Common myeloid progenitor, CD34-positive (primary cell): ENCODE measurements at regions not wholly inside any gene's neighbourhood (a gene's known extent, or its start where the extent isn't known, plus 50 kb on each side); places are given as distances from the start of the nearest gene placed in this dataset.

Experiments
- CTCF ChIA-PET: fragments of 350-600 bp; sonication (Branson Sonifier 250); formaldehyde crosslinking; loops from one replicate; lab custom pipeline; 2021; ENCODE audit warnings: antibody characterized with exemption; lab: Charles Lee
- POLR2A ChIA-PET: fragments of 350-600 bp; sonication (Branson Sonifier 250); formaldehyde crosslinking; loops from one replicate; lab custom pipeline; 2021; ENCODE audit warnings: antibody characterized with exemption; lab: Charles Lee
- DNase-seq, 3 donors: peaks; one replicate each; pipeline versions ENCODE4 v3.0.0 to v3.0.0-alpha.2; 2013
- H3K27ac ChIP-seq, 2 experiments: 1 replicate in 1 of 2; 2 replicates in 1 of 2; pipeline ENCODE4 v1.7.0; 2013; ENCODE audit warnings: inconsistent platforms in 2 of 2, low read length in 2 of 2, mild to moderate bottlenecking in 2 of 2, low read depth in 1 of 2, moderate library complexity in 1 of 2; ENCODE audit not compliant: severe bottlenecking in 2 of 2, insufficient read depth in 1 of 2, poor library complexity in 1 of 2
- H3K27me3 ChIP-seq, 5 experiments: replicated peaks in 2 of 5; 1 replicate in 3 of 5; 2 replicates in 2 of 5; pipeline versions ENCODE4 v1.6.1 to v1.7.0; 2013; ENCODE audit warnings: low read length in 4 of 5, mild to moderate bottlenecking in 2 of 5, moderate library complexity in 2 of 5, inconsistent platforms in 1 of 5; ENCODE audit not compliant: insufficient read depth in 5 of 5, control insufficient read depth in 4 of 5
- H3K36me3 ChIP-seq, 4 experiments: 1 replicate in 2 of 4; 2 replicates in 2 of 4; pipeline versions ENCODE4 v1.6.1 to v1.7.0; 2013; ENCODE audit warnings: low read length in 3 of 4, control low read depth in 1 of 4, mild to moderate bottlenecking in 1 of 4; ENCODE audit not compliant: control insufficient read depth in 4 of 4, insufficient read depth in 4 of 4
- H3K4me1 ChIP-seq, 4 experiments: 1 replicate in 3 of 4; 2 replicates in 1 of 4; pipeline versions ENCODE4 v1.6.1 to v1.7.1; 2013; ENCODE audit warnings: low read length in 3 of 4, mild to moderate bottlenecking in 3 of 4, control low read depth in 1 of 4, inconsistent platforms in 1 of 4, moderate library complexity in 1 of 4; ENCODE audit not compliant: control insufficient read depth in 4 of 4, insufficient read depth in 4 of 4; ENCODE audit errors: control extremely low read depth in 1 of 4
- H3K4me3 ChIP-seq, 7 experiments: 1 replicate in 4 of 7; 2 replicates in 3 of 7; pipeline versions ENCODE4 v1.5.1 to v1.7.0; 2013; ENCODE audit warnings: mild to moderate bottlenecking in 7 of 7, low read length in 6 of 7, moderate library complexity in 6 of 7, inconsistent platforms in 2 of 7, low read depth in 2 of 7, control low read depth in 1 of 7; ENCODE audit not compliant: insufficient read depth in 4 of 7, control insufficient read depth in 1 of 7; ENCODE audit errors: extremely low read depth in 1 of 7
- H3K9me3 ChIP-seq, 5 experiments: 1 replicate in 4 of 5; 2 replicates in 1 of 5; pipeline versions ENCODE4 v1.6.1 to v1.7.1; 2013; ENCODE audit warnings: low read length in 4 of 5, mild to moderate bottlenecking in 2 of 5, inconsistent platforms in 1 of 5, low read depth in 1 of 5, moderate library complexity in 1 of 5; ENCODE audit not compliant: control insufficient read depth in 4 of 5, insufficient read depth in 2 of 5; ENCODE audit errors: control extremely low read depth in 1 of 5
- WGBS: methylation state at CpG from one replicate; pipeline ENCODE4 v1.1.5; 2013; ENCODE audit not compliant: insufficient coverage; 5-methylcytosine and 5-hydroxymethylcytosine counted together

GRCh38 chr1:4004635-4005430 lies 104.8 kb upstream of the C1orf174 start:
- 75% methylated on average over 16 of the region's 17 CpGs for WGBS
- ChIA-PET CTCF (no interaction called here), POLR2A (no interaction called here)
- peaks cover 0 to 2% (median 0%) of the 10 kb centered on the region in 4 experiments for H3K4me1 ChIP-seq
- no peak overlapping the region for H3K27ac ChIP-seq
- H3K9me3 ChIP-seq, result peaks cover 0 to 17% (median 5%) of the 10 kb centered on the region in 5 experiments
- H3K4me3 ChIP-seq, result no peak overlapping the region
- no peak for DNase-seq
- peaks cover 0 to 22% (median 6%) of the 10 kb centered on the region in 5 experiments for H3K27me3 ChIP-seq
- no peaks in the 10 kb centered on the region for H3K36me3 ChIP-seq

GRCh38 chr1:4005431-4005830 lies 105.4 kb upstream of the C1orf174 start:
- WGBS, result 97% methylated on average over 5 of the region's 6 CpGs
- Histone ChIP-seq H3K27ac (no peak overlapping the region), H3K36me3 (no peaks in the 10 kb centered on the region), H3K27me3 (peaks cover 0 to 16% (median 3%) of the 10 kb centered on the region in 5 experiments), H3K4me3 (no peak overlapping the region), H3K4me1 (no peaks in the 10 kb centered on the region), H3K9me3 (peaks cover 0 to 17% (median 5%) of the 10 kb centered on the region in 5 experiments)
- DNase-seq, result no peak
- CTCF ChIA-PET, result no interaction called here
- POLR2A ChIA-PET, result no interaction called here

GRCh38 chr1:4006676-4007374 lies 106.8 kb upstream of the C1orf174 start:
- H3K27ac ChIP-seq, result no peak overlapping the region
- CTCF ChIA-PET, result interaction anchor here (0.6 kb wide), 1 partner anchor 215 kb away, joined by 3 read pairs; no protein-coding TSS in a partner anchor
- peaks cover 0 to 6% (median 0%) of the 10 kb centered on the region in 5 experiments for H3K27me3 ChIP-seq
- no peaks in the 10 kb centered on the region for H3K4me1 ChIP-seq
- peak; percentile 39 to 79 (median 68) for DNase-seq
- 58% methylated on average over 5 of the region's 7 CpGs for WGBS
- peaks cover 0 to 17% (median 5%) of the 10 kb centered on the region in 5 experiments for H3K9me3 ChIP-seq
- POLR2A ChIA-PET, result interaction anchor here (0.7 kb wide), 1 partner anchor 1213 kb away, joined by 3 read pairs; no protein-coding TSS in a partner anchor
- no peaks in the 10 kb centered on the region for H3K36me3 ChIP-seq
- H3K4me3 ChIP-seq, result no peak overlapping the region

GRCh38 chr1:4010284-4010683 lies 110.2 kb upstream of the C1orf174 start:
- no peak for DNase-seq
- Histone ChIP-seq H3K9me3 (peaks cover 0 to 17% (median 5%) of the 10 kb centered on the region in 5 experiments), H3K27ac (no peak overlapping the region), H3K27me3 (peaks cover 0 to 10% (median 2%) of the 10 kb centered on the region in 5 experiments), H3K4me1 (no peaks in the 10 kb centered on the region), H3K36me3 (no peaks in the 10 kb centered on the region), H3K4me3 (no peak overlapping the region)
- WGBS, result 91% methylated on average over 5 of the region's 7 CpGs
- POLR2A ChIA-PET, result no interaction called here
- CTCF ChIA-PET, result no interaction called here

GRCh38 chr1:4010814-4011605 lies 110.9 kb upstream of the C1orf174 start:
- Histone ChIP-seq H3K27me3 (peaks cover 0 to 11% (median 2%) of the 10 kb centered on the region in 5 experiments), H3K4me1 (no peaks in the 10 kb centered on the region), H3K4me3 (no peak overlapping the region), H3K36me3 (no peaks in the 10 kb centered on the region), H3K27ac (no peak overlapping the region), H3K9me3 (peaks cover 0 to 17% (median 5%) of the 10 kb centered on the region in 5 experiments)
- DNase-seq, result no peak
- WGBS, result 80% methylated on average over 19 of the region's 25 CpGs
- ChIA-PET CTCF (no interaction called here), POLR2A (no interaction called here)

- POLR2A ChIA-PET, result no interaction called here
- WGBS, result 89% methylated on average over 12 of the region's 17 CpGs
Measured at GRCh38 chr1:4016351-4017130, 116.5 kb upstream of the C1orf174 start.

More at GRCh38 chr1:4016351-4017130, 116.5 kb upstream of the C1orf174 start:
- Histone ChIP-seq H3K27ac (no peak overlapping the region), H3K36me3 (no peaks in the 10 kb centered on the region), H3K9me3 (no peaks in the 10 kb centered on the region), H3K4me3 (no peak overlapping the region), H3K4me1 (no peaks in the 10 kb centered on the region), H3K27me3 (peaks cover 0 to 11% (median 2%) of the 10 kb centered on the region in 5 experiments)
- DNase-seq, result peak in 1 of 3 donors; percentile 9
- CTCF ChIA-PET, result no interaction called here
